Glomerular visceral epithelial cell (primary cell): ENCODE measurements at regions not wholly inside any gene's neighbourhood (a gene's known extent, or its start where the extent isn't known, plus 50 kb on each side); places are given as distances from the start of the nearest gene placed in this dataset.
"Not testable (repeated sequence)": the region's sequence is repeated elsewhere in the genome, so short reads cannot be mapped to it uniquely, and the experiment has no call there.

ENCODE experiments used
- DNase-seq: peaks from one replicate; pipeline ENCODE4 v3.0.0-alpha.2; 2016; ENCODE audit errors: extremely low spot score

DNA sequence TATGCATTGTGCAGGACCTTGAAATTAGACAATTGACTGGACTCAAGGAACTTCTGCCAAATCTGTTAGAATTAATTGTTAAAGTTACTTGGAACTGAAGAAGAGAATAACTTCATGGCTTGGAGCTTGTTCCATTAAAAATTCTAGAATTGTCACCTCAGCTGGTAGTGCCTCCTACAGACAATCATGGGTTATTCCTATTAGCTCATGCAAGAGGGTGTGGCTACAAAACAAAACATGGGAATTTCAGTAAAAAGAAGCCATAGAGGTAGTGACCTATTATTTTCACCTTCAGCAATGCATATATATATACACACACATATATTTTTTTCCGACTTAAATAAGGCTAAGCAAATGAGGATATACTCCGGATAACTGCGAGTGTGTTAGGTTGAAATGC, 181.9 kb upstream of the DTNA start:
- no peak for DNase-seq

DNA sequence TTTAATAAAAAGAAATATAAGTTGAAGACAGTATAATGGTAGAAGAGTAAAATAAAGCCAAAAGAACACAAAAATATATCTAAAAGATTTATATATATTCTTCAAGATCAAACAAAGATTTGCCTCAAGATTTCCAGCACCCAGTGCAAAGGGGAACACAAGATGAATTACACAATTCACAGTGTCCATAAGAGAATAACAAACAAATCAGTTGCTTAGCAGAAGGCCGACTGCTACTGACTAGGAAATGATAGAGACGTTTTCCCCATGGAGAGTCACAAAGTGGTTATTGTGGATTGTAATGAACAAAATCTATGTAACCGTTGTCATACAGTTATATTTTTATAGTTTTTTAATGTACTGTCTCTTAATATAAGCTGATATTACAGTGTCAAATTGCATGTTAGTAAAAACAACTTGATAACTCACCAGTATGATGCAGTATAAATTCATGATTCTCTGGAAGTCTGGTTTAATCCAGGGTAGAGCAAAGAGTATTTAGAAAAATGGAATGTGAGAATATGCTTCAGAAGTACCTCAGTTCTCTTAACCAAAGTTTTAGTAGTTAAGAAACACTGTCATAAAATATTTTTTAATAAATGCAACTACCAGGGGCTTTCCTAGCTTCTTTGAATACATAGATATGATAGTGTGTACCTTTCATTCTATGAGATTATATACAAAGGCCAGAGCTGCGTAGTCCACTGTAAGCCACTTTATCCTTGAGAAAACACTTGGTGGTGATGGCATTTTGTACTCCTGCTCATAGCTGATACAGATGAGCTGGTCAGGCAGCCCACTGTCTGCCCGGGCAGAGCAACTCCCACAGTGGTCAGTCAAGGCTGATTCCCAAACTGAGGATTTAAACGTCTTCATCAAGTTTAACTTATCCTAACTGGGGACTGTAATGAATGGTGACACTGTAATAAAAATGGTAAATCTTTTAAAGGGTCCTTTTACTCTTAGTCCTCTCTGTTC, 180.5 kb upstream of the DTNA start:
- no peak for DNase-seq

- DNase-seq, result no peak
These were observed 179.0 kb upstream of the DTNA start for GRCh38 chr18:34531110-34531509.

- DNase-seq, result not testable (repeated sequence)
These were observed 175.5 kb upstream of the DTNA start for GRCh38 chr18:34534642-34535041.

- DNase-seq, result no peak
These were observed 169.2 kb upstream of the DTNA start for GRCh38 chr18:34540897-34541296.

DNA sequence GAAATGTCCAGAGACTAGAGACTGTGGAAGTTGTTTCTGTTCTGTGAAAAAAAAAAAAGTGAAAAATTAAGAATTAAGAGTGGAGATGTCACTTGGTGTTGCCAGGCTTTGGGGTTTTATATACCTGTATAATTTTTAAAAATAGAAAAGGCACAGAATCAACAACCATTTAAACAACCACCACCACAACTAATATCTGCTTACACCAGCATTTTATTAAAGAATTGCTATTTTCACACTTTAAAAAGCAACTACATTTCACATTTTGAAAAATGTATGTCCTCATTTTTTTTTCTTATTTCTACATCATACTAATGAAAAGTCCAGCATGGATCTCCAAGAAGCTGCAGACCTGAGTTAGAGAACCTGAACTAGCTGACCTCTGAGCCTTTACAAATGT, 167.5 kb upstream of the DTNA start:
- no peak for DNase-seq

- no peak for DNase-seq
These were observed 166.7 kb upstream of the DTNA start for GRCh38 chr18:34543356-34543755.

DNA sequence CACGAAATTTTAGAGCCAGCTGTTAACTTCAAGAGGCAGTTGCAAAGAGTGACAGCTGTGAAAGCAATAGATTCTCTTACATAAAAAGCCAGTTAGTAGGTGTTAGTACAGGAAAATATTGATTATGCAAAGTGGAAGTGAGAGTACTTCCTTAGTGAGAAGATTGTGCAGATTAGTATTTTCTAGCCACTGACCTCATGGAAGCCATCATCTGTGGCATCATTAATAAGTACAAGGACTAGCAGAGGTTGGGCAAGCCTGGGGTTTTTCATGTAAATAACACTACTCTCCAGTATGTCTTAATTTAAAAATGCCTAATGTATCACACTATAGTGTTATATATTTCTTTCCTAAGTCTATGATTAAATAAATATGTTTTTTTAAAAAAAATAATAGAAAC, 166.2 kb upstream of the DTNA start:
- DNase-seq, result no peak

DNA sequence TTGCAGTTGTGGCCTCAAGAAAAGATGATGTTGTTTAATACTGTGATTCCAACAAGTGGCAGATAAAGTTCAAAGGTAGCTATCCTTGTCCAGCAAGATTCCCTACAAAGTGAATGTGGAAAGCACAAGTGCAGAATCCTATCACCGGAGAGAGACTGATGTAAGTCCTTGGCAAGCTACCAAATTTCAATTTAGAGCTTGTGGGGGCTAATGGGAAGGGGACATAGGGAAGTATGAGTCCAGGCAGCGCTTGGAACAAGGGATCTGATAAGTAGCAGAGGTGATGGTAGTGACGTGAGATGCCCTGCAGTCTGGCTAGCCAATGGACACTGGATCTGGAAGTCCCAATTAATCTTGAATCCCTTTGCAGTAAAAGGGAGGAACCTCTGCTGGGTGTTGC, 165.2 kb upstream of the DTNA start:
- DNase-seq, result no peak

DNA sequence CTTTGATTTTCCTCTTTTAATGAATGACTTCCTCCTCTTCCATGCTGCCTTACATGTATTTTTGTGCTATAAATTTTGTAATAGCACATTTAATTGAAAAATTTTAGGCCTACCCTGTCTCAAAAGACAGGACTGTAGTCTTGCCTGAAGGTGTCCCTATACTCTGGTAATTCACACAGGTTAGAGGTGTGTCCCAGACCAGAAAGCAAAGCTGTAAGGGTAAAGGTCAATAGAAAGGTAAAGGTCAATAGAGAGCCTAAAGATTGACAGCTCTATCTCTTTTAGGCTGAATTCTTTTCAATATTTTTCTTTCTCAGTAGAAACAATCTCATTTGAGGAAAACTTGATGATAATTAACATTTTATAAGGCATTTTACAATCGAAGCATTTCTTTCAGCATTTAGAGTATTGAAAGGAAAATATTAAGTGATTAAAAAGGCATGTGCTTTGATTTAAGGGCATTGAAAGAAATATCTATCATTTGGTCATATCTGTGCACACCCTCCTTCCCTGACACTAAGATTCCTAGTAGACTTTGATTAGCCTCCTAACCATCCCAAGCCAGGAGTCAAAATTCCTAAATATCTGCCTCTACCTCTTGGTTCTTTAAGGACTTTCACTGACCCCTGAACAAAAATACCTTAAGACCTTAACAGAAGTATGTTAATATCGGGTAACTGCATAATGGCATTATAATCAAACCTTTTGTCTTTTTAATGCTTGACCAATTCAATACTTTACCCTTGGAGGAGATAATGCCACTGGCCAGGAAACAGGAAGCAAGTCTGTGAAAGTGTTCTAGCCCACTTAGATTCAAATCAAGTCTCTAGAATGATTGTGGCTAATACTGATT, 161.8 kb upstream of the DTNA start:
- no peak for DNase-seq

- no peak for DNase-seq
These were observed 161.2 kb upstream of the DTNA start for GRCh38 chr18:34548973-34549294.

DNA sequence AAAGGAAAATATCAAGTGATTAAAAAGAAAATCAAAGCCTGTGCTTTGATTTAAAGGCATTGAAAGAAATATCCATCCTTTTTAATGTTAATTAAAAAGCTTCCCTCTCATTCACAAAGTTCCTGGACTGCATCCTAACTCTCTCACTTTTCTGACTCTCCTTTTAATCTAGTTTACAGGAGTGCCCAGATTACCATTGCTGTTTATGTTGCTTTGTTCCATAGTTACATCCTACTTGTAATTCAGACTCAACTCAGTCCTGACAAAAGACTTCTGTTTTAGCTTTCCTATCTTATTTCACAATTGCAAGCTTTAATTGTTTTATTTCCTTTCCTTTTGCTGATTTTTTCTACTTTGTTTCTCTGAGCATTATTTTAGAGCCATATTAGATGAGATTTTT, 160.7 kb upstream of the DTNA start:
- no peak for DNase-seq

- DNase-seq, result no peak
These were observed 159.9 kb upstream of the DTNA start for GRCh38 chr18:34550156-34550555.

DNA sequence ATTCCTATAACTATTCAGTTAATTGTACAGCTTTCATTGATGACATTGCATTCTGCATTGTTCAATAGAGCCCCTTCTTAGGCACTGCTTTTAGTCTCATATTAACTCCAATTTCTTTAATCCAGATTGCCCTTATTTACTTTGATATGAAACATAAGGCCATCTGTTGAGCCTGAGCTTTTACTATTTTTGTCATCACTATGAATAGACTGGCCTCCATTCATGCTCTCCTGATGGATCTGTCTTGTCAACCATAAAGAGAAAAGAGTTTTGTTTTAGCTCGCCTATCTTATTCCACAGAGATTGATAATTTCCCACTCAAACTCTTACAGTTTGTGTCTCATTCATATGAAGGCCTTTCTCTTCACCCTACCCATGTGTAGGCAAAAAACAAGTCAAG, 159.2 kb upstream of the DTNA start:
- no peak for DNase-seq

GRCh38 chr18:34551824-34552223, 158.3 kb upstream of the DTNA start:
- no peak for DNase-seq

DNA sequence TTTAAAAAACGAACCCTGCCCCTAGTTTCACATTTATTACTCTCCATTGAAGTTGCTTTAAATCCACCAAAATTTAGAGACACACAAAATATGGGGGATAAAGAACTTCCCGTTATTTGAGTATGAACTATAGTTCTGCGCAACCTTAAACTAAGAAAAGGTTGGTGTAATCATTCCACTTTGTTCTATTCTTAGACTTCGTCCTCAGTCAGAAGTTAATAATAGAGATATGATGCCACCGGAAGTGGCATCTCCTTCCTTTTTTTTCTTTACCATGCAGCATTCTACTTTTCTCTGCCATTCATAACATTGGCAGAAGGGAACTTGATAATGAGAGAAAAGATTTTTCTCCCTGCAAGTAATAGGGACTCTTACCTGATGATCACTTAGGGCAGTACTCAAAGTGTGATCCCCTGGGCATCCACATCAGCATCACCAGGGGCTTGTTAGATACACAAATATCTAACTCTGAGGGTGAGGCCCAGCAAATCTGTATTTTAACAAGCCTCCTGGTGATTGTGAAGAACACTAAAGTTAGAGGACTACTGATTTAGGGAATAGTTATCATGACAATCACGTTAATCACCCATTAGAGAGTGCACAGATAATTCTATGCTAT, 147.7 kb upstream of the DTNA start:
- DNase-seq, result no peak

- no peak for DNase-seq
These were observed 142.2 kb upstream of the DTNA start for GRCh38 chr18:34567857-34568256.

DNA sequence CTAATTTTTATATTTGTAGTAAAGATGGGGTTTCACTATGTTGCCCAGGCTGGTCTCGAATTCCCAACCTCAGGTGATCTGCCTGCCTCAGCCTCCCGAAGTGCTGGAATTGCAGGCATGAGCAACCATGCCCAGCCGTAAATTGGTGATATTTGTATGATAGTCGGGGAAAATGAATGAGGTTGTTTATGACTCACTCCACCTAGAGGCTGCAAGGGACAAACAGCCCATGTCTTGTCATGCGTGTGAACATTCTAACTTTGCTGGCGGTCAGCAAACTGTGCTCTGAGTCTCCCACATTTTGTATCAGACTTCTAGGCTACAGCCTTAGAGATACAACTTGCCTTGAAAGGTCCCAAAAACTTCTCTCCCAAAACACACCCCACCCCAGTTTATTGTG, 133.5 kb upstream of the DTNA start:
- no peak for DNase-seq

DNA sequence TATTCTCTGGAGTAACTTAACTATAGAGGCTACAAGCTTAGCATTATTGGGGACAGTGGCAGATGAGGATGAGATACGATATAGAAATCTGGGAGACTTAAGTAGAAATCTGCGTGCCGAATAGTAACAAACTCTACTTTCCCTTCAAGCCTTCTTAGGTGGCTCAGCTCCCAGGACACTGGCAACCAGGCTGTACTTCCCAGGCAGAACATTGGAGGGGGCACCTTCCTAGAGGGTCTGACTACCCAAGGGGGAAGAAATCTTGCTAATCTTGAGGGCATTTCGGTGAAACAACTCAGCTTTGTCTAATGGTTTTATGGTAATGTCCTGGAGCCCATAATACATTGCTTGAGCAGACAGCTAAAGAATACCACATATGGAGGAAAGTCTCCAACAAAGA, 126.2 kb upstream of the DTNA start:
- DNase-seq, result no peak

GRCh38 chr18:34590503-34590902, 119.6 kb upstream of the DTNA start:
- no peak for DNase-seq

DNA sequence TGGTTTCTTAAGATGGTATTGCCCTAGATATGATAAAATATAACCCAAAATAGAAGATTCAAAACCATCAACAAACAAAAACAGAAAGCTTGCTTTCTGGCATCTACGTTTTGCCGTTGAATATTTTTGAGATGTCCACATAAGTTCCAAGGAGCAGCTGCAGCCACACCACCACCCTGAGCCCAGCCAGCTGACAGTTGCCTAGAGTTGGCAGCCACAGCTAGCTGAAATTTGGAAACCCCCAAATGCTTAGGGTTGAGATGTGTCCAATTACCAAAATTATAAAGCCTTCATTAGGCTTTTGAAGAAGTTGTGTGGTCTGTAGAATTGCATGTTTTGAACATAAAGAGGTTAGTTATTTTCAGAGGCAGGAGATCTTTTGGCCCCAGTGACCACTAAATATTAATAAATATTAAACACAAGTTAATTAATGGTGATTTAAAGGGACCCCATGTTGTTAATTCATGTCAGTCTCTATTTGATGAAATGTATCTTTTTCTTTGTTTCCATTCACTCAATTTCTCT, 118.1 kb upstream of the DTNA start:
- DNase-seq, result no peak

DNA sequence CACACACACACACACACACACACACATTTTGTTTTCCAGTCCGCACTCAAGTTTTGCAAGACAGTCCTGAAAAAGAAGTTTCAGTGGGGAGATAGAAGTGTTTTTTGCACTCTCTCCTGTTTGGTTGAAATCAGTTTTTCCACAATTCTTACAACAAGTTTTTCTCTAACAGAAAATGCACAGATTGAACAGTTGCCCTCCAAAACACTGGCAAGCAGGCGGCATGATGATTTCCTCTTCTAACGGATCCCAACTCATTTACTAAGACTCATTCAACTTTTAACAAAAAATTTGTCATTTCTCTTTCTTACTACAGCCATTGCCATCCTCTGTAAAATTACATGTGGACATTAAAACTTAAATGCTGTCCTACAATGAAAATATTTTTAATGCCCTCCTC, 117.6 kb upstream of the DTNA start:
- no peak for DNase-seq
